ENCODE measurements at regions not wholly inside any gene's neighbourhood (a gene's known extent, or its start where the extent isn't known, plus 50 kb on each side); places are given as distances from the start of the nearest gene placed in this dataset.
"Not testable (repeated sequence)": the region's sequence is repeated elsewhere in the genome, so short reads cannot be mapped to it uniquely, and the experiment has no call there.

- no peak for DNase-seq
Observed at GRCh38 chrX:69431420-69431819, 72.7 kb upstream of the NALF2 start.

GRCh38 chrX:69430785-69431184, 73.3 kb upstream of the NALF2 start:
- DNase-seq = no peak

GRCh38 chrX:69429339-69430015, 74.6 kb upstream of the NALF2 start:
- DNase-seq = no peak

- DNase-seq = no peak
Observed at GRCh38 chrX:69428216-69428615, 75.9 kb upstream of the NALF2 start.

GRCh38 chrX:69424910-69425309, 79.2 kb upstream of the NALF2 start:
- no peak for DNase-seq

GRCh38 chrX:69424161-69424560, 80.0 kb upstream of the NALF2 start:
- no peak for DNase-seq

GRCh38 chrX:69422208-69422607, 81.9 kb upstream of the NALF2 start:
- DNase-seq = not testable (repeated sequence)

- no peak for DNase-seq
Observed at GRCh38 chrX:69415698-69416097, 88.4 kb upstream of the NALF2 start.

- no peak for DNase-seq
Observed at GRCh38 chrX:69412661-69413060, 91.5 kb upstream of the NALF2 start.

GRCh38 chrX:69398881-69399280, 105.2 kb upstream of the NALF2 start:
- no peak for DNase-seq

GRCh38 chrX:69396916-69397315, 107.2 kb upstream of the NALF2 start:
- DNase-seq = no peak

GRCh38 chrX:69395306-69395705, 108.8 kb upstream of the NALF2 start:
- DNase-seq = no peak

- DNase-seq = no peak
Observed at GRCh38 chrX:69389101-69389501, 115.0 kb upstream of the NALF2 start.

GRCh38 chrX:69388526-69388925, 115.6 kb upstream of the NALF2 start:
- no peak for DNase-seq

- DNase-seq = no peak
Observed at GRCh38 chrX:69387567-69388487, 116.3 kb upstream of the NALF2 start.

- DNase-seq = no peak
Observed at GRCh38 chrX:69386681-69387080, 117.4 kb upstream of the NALF2 start.

GRCh38 chrX:69379412-69379811, 124.7 kb upstream of the NALF2 start:
- no peak for DNase-seq

- no peak for DNase-seq
Observed at GRCh38 chrX:69374569-69374968, 129.6 kb upstream of the NALF2 start.

GRCh38 chrX:69372435-69372834, 131.7 kb upstream of the NALF2 start:
- no peak for DNase-seq

GRCh38 chrX:69371159-69371558, 133.0 kb upstream of the NALF2 start:
- no peak for DNase-seq

GRCh38 chrX:69369999-69370398, 134.1 kb upstream of the NALF2 start:
- no peak for DNase-seq

- DNase-seq = no peak
Observed at GRCh38 chrX:69366183-69366582, 137.9 kb upstream of the NALF2 start.

GRCh38 chrX:69365755-69366154, 138.4 kb upstream of the NALF2 start:
- DNase-seq = no peak

- DNase-seq = no peak
Observed at GRCh38 chrX:69365349-69365748, 138.8 kb upstream of the NALF2 start.
